HG03521 (cell line): ENCODE measurements at regions not wholly inside any gene's neighbourhood (a gene's known extent, or its start where the extent isn't known, plus 50 kb on each side); places are given as distances from the start of the nearest gene placed in this dataset.

Experiments used
- ATAC-seq: cut with Tn5 transposase; IDR thresholded peaks from one replicate; pipeline ENCODE4 v1.9.1; 2021; ENCODE audit warnings: mild to moderate bottlenecking, moderate library complexity; ENCODE audit not compliant: unreplicated experiment

DNA sequence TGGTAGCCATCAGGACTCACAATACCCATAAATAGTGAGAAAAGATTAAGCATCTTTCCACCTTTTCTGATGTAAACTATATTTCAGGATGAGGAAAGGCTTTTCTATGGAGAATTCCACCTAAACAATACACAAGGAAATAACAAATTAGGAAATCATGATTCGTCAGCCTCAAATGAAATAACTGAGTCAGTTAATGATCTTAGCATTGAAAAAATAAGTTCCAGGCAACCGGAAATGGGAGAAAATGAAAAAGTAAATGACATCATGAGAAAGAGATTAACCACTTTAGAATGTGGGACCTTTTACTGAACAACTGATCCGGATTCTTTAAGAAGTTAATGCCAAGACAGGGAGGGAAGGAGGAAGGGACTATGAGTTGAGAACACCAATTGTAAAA is 742.3 kb downstream of the TNS3 start:
- no peak for ATAC-seq

DNA sequence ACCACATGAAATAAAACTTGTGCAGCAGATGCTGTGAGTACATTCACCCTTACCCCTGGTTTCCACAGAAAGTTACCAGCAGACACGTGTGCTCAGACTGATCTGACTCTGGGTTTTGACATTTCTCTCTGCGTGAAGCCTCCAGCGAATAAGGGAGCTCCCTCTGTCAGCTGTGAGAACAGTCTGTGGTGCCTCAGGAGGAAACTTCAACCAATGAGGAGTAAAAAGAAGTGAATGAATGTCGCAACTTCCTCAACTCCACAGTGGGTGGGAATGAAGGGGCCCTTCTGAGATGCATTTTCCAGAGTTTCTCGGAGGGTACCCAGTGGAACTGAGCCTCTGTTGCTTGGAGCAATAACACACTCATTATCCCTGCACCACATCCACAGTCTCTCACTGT is 743.4 kb downstream of the TNS3 start:
- ATAC-seq, result no peak

DNA sequence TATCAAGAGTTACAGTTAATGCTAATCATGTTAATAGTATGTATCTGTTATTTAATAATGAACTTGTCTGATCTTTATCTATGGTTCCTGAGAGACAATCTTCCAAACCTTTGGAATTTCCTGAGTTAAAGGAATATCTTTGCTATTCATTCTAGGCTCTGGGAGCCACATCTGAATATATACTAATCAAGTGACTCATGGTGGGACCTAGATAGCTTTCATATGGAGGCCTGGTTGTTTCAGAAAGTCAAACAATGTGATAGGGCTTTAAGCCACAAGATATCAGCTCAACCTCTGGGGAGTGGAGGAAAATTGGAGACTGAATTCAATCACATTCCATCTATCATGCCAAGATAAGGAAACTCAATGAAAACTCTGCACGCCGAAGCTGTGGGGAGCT is 746.4 kb downstream of the TNS3 start:
- no peak for ATAC-seq

- ATAC-seq, result no peak
Observed at GRCh38 chr7:46834921-46835320, 747.0 kb downstream of the TNS3 start.

DNA sequence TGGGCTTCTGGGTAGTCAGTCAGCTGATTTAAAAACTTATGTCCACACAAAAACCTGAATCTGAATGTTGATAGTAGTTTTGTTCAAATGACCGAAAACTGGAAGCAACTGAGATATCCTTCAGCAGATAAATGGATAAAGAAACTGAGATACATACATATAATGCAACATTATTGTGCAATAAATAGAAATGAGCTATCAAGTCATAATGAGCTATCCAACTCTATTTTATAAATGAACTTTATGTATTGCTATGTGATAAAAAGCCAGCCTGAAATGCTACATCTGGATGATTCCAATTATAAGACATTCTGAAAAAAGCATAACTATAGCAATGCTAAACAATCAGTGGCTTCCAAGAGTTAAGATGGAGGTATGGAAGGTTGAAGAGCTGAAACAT is 748.7 kb downstream of the TNS3 start:
- ATAC-seq, result no peak

DNA sequence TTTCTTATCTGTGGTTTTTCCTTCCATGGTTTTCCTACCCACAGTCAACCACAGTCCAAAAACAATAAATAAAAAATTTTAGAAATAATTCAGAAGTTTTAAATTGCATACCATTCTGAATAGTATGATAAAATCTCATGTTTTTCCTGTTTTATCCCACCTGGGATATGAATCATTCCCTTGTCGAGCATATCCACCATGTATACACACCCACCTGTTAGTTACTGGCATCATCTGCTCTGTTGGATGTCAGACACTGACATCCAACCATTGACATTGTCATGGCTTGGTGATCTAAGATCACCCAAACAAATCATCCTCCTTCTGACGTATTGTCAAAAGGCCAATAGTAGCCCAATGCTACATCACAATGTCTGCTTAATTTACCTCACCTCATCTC is 749.8 kb downstream of the TNS3 start:
- ATAC-seq, result no peak

GRCh38 chr7:46819819-46820218 is 762.1 kb downstream of the TNS3 start:
- ATAC-seq, result no peak

DNA sequence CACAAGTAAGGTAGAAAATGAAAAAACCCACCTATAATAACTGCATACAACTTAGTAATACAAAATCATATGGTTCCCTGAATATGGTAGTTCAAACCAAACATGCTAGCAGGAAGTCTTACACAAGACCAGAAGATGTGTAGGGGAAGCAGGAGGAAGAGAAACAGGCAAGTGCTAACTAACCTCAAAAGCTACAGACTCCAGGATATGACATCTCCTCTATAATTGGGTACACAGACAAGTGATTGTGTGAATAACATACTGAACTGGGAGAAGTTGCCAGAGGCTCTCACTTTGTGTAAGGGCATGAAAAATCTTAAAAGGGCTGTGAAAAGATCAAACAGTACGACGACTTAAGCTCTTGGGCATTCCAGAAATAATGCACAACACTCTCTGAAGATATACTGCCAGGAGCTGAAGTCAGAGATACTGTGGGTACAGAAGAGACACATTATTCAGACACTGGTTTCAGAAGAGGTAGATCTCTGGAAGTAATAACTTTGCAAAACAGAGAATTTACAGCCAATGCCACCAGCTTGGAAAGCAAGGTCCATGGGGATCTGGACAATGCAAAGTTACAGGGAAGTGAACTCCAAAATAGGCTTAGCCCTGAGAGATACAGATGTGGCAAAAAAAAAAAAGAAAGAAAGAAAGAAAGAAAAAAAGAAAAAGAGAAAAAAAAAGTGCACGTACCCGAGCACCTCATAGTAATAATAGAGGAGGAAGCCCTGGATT is 767.2 kb downstream of the TNS3 start:
- no peak for ATAC-seq

- ATAC-seq, result no peak
Observed at GRCh38 chr7:46812101-46812675, 769.7 kb downstream of the TNS3 start.

GRCh38 chr7:46811529-46811928 is 770.4 kb downstream of the TNS3 start:
- no peak for ATAC-seq

- no peak for ATAC-seq
Observed at GRCh38 chr7:46810986-46811385, 770.9 kb downstream of the TNS3 start.

GRCh38 chr7:46809886-46810285 is 772.0 kb downstream of the TNS3 start:
- ATAC-seq, result no peak

- ATAC-seq, result no peak
Observed at GRCh38 chr7:46806856-46807255, 775.1 kb downstream of the TNS3 start.

GRCh38 chr7:46802479-46802878 is 779.4 kb downstream of the TNS3 start:
- ATAC-seq, result no peak

DNA sequence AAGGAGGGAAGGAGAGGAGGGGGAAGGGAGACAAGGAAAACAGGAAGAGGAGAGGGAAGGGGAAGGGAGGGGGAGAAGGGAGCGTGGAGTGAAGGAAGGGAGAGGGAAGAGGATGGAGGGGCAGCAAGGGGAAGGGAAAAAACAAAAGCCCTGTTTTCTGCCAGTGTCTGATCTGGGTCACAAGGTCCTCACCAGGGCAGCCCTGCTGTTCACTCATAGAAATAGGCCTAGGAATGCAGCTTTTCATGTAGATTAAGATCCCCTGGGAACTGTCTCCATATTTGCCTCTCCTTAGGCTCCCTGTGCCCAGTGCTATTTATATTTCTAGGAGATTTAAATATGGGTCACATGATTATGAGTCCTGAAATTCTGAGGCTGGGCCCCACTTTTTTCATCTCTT is 790.7 kb downstream of the TNS3 start:
- ATAC-seq, result no peak

- ATAC-seq, result no peak
Observed at GRCh38 chr7:46786995-46787394, 794.9 kb downstream of the TNS3 start.

GRCh38 chr7:46786221-46786954 is 795.5 kb downstream of the TNS3 start:
- ATAC-seq, result no peak

GRCh38 chr7:46784732-46785131 is 797.2 kb downstream of the TNS3 start:
- no peak for ATAC-seq

DNA sequence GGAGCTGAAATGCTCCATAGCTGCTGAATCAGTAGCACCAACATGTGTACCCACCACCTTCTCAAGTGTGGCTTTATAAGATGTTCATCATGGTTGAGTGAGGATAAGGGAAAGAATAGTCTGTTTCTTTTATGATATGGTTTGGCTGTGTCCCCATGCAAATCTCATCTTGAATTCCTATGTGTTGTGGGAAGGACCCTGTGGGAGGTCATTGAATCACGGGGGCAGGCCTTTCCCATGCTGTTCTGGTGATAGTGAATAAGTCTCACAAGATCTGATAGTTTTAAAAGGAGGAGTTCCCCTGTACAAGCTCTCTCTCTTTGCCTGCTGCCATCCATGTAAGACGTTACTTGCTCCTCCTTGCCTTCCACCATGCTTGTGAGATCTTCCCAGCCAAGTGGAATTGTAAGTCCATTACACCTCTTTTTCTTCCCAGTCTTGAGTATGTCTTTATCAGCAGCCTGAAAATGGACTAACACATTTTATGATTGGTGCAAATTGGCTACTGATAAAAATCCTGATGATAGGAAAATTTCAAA is 799.9 kb downstream of the TNS3 start:
- ATAC-seq, result no peak

- no peak for ATAC-seq
Observed at GRCh38 chr7:46776790-46777189, 805.1 kb downstream of the TNS3 start.

- no peak for ATAC-seq
Observed at GRCh38 chr7:46775776-46776175, 806.1 kb downstream of the TNS3 start.

GRCh38 chr7:46775020-46775419 is 806.9 kb downstream of the TNS3 start:
- ATAC-seq, result no peak
